ENCODE measurements at regions not wholly inside any gene's neighbourhood (a gene's known extent, or its start where the extent isn't known, plus 50 kb on each side); places are given as distances from the start of the nearest gene placed in this dataset.

GRCh38 chr3:168472783-168473182 is 377.1 kb upstream of the GOLIM4 start:
- H3K4me2 ChIP-seq: no peak overlapping the region
- H3K4me1 ChIP-seq (ENCODE audit: insufficient read depth): peaks cover 9% of the 10 kb centered on the region; the same call in 1 of the 2 replicates
- H4K20me1 ChIP-seq (replicated peaks; ENCODE audit: insufficient read depth): no peaks in the 10 kb centered on the region
- Mint-ChIP-seq H3K36me3 (ENCODE audit: low read depth) (no peaks in the 10 kb centered on the region), H3K9me3 (no peaks in the 10 kb centered on the region), H3K4me1 (peaks cover 10% of the 10 kb centered on the region), H3K27me3 (ENCODE audit: insufficient read depth, low read depth, poor library complexity) (no peaks in the 10 kb centered on the region), H3K27ac (no peak overlapping the region), H3K4me3 (no peak overlapping the region)
- no peaks in the 10 kb centered on the region for H3K27me3 ChIP-seq (ENCODE audit: insufficient read depth)
- TF ChIP-seq ETS1 (IDR thresholded peaks at IDR 0.05): no peak
- no peaks in the 10 kb centered on the region for H3F3A ChIP-seq (replicated peaks; ENCODE audit: low read depth)
- H3K27ac ChIP-seq (ENCODE audit: low read depth): no peak overlapping the region
- H3K79me2 ChIP-seq (replicated peaks; ENCODE audit: insufficient read depth): no peaks in the 10 kb centered on the region
- no peak overlapping the region for H2AFZ ChIP-seq
- DNase-seq (ENCODE audit: low spot score) (no peak), ATAC-seq (no peak)
- no peak overlapping the region for H3K4me3 ChIP-seq
- no peaks in the 10 kb centered on the region for H3K9me2 ChIP-seq (ENCODE audit: insufficient read depth)
- H3K36me3 ChIP-seq (ENCODE audit: insufficient read depth): no peaks in the 10 kb centered on the region

- Mint-ChIP-seq H3K36me3 (ENCODE audit: low read depth) (no peaks in the 10 kb centered on the region), H3K27me3 (ENCODE audit: insufficient read depth, low read depth, poor library complexity) (no peaks in the 10 kb centered on the region), H3K9me3 (peaks cover 2% of the 10 kb centered on the region; the same call in 1 of the 3 replicates), H3K4me3 (no peak overlapping the region), H3K4me1 (peaks cover 15% of the 10 kb centered on the region), H3K27ac (no peak overlapping the region)
- peaks cover 9% of the 10 kb centered on the region; the same call in 1 of the 2 replicates for H3K4me1 ChIP-seq (ENCODE audit: insufficient read depth)
- H4K20me1 ChIP-seq (replicated peaks; ENCODE audit: insufficient read depth): no peaks in the 10 kb centered on the region
- H3K36me3 ChIP-seq (ENCODE audit: insufficient read depth): no peaks in the 10 kb centered on the region
- no peak overlapping the region for H3K4me3 ChIP-seq
- no peak overlapping the region for H3K4me2 ChIP-seq
- no peak overlapping the region for H3K27ac ChIP-seq (ENCODE audit: low read depth)
- no peak overlapping the region for H2AFZ ChIP-seq
- no peaks in the 10 kb centered on the region for H3K79me2 ChIP-seq (replicated peaks; ENCODE audit: insufficient read depth)
- H3F3A ChIP-seq (replicated peaks; ENCODE audit: low read depth): no peaks in the 10 kb centered on the region
- H3K27me3 ChIP-seq (ENCODE audit: insufficient read depth): no peaks in the 10 kb centered on the region
- H3K9me2 ChIP-seq (ENCODE audit: insufficient read depth): no peaks in the 10 kb centered on the region
- DNase-seq (ENCODE audit: low spot score) (no peak), ATAC-seq (no peak)
- TF ChIP-seq ZNF331 (CRISPR knock-in tag; IDR thresholded peaks at IDR 0.05; ENCODE audit: low read depth): no peak
- no peak for TF ChIP-seq ETS1 (IDR thresholded peaks at IDR 0.05)
- TF ChIP-seq REST (IDR thresholded peaks at IDR 0.05; ENCODE audit: unreplicated experiment): no peak
- TF ChIP-seq EZH2phosphoT487 (IDR thresholded peaks at IDR 0.05; ENCODE audit: unreplicated experiment): no peak
- TF ChIP-seq ZNF462 (CRISPR knock-in tag; IDR thresholded peaks at IDR 0.05): no peak
- TF ChIP-seq, protein P1, sequence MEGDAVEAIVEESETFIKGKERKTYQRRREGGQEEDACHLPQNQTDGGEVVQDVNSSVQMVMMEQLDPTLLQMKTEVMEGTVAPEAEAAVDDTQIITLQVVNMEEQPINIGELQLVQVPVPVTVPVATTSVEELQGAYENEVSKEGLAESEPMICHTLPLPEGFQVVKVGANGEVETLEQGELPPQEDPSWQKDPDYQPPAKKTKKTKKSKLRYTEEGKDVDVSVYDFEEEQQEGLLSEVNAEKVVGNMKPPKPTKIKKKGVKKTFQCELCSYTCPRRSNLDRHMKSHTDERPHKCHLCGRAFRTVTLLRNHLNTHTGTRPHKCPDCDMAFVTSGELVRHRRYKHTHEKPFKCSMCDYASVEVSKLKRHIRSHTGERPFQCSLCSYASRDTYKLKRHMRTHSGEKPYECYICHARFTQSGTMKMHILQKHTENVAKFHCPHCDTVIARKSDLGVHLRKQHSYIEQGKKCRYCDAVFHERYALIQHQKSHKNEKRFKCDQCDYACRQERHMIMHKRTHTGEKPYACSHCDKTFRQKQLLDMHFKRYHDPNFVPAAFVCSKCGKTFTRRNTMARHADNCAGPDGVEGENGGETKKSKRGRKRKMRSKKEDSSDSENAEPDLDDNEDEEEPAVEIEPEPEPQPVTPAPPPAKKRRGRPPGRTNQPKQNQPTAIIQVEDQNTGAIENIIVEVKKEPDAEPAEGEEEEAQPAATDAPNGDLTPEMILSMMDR (conservative IDR thresholded peaks at IDR 0.05; ENCODE audit: low read depth in 2 of 2): no peak
- no peak for TF ChIP-seq POLR2AphosphoS5 (IDR thresholded peaks at IDR 0.05; ENCODE audit: low read depth)
- TF ChIP-seq CREB1 (CRISPR knock-in tag; IDR thresholded peaks at IDR 0.05; ENCODE audit: low read depth): no peak
Measured at GRCh38 chr3:168470380-168470779, 374.7 kb upstream of the GOLIM4 start.

All from GM23338 (cell line).